CD4-positive, alpha-beta T cell treated with Interleukin-15 for 4 hours (primary cell): ENCODE measurements at regions not wholly inside any gene's neighbourhood (a gene's known extent, or its start where the extent isn't known, plus 50 kb on each side); places are given as distances from the start of the nearest gene placed in this dataset.

ENCODE experiments used
- DNase-seq: peaks from one replicate; pipeline ENCODE4 v3.0.0-alpha.2; 2020; ENCODE audit warnings: low spot score

- no peak for DNase-seq
Measured at GRCh38 chr18:68104036-68104435, 587.5 kb upstream of the DSEL start.

GRCh38 chr18:68103561-68103960, 587.0 kb upstream of the DSEL start:
- no peak for DNase-seq

- DNase-seq: no peak
Measured at GRCh38 chr18:68102117-68102516, 585.6 kb upstream of the DSEL start.

GRCh38 chr18:68098655-68099054, 582.1 kb upstream of the DSEL start:
- DNase-seq: no peak

GRCh38 chr18:68086481-68086880, 570.0 kb upstream of the DSEL start:
- no peak for DNase-seq

- DNase-seq: no peak
Measured at GRCh38 chr18:68085251-68085650, 568.7 kb upstream of the DSEL start.

- DNase-seq: no peak
Measured at GRCh38 chr18:68083776-68084175, 567.3 kb upstream of the DSEL start.

GRCh38 chr18:68083131-68083530, 566.6 kb upstream of the DSEL start:
- DNase-seq: no peak

- DNase-seq: no peak
Measured at GRCh38 chr18:68072744-68073143, 556.2 kb upstream of the DSEL start.

- no peak for DNase-seq
Measured at GRCh38 chr18:68060871-68061270, 544.4 kb upstream of the DSEL start.

- DNase-seq: no peak
Measured at GRCh38 chr18:68056936-68057335, 540.4 kb upstream of the DSEL start.

- no peak for DNase-seq
Measured at GRCh38 chr18:68054669-68055068, 538.1 kb upstream of the DSEL start.

GRCh38 chr18:68053290-68053689, 536.8 kb upstream of the DSEL start:
- DNase-seq: no peak

GRCh38 chr18:68041327-68041726, 524.8 kb upstream of the DSEL start:
- DNase-seq: no peak

- DNase-seq: no peak
Measured at GRCh38 chr18:68040198-68040597, 523.7 kb upstream of the DSEL start.

- no peak for DNase-seq
Measured at GRCh38 chr18:68035774-68036522, 519.4 kb upstream of the DSEL start.

- no peak for DNase-seq
Measured at GRCh38 chr18:68034296-68034695, 517.8 kb upstream of the DSEL start.

- no peak for DNase-seq
Measured at GRCh38 chr18:68033466-68033865, 516.9 kb upstream of the DSEL start.

GRCh38 chr18:68024716-68025115, 508.2 kb upstream of the DSEL start:
- DNase-seq: no peak

GRCh38 chr18:68017385-68017784, 500.9 kb upstream of the DSEL start:
- no peak for DNase-seq

- DNase-seq: no peak
Measured at GRCh38 chr18:67997496-67997895, 481.0 kb upstream of the DSEL start.

- DNase-seq: no peak
Measured at GRCh38 chr18:67995769-67996168, 479.2 kb upstream of the DSEL start.

GRCh38 chr18:67980241-67980640, 463.7 kb upstream of the DSEL start:
- no peak for DNase-seq

- DNase-seq: no peak
Measured at GRCh38 chr18:67977067-67977616, 460.6 kb upstream of the DSEL start.
